ENCODE measurements at regions not wholly inside any gene's neighbourhood (a gene's known extent, or its start where the extent isn't known, plus 50 kb on each side); places are given as distances from the start of the nearest gene placed in this dataset.

- WGBS, 2 experiments (ENCODE audit: extremely low coverage in 1 of 2, insufficient coverage in 1 of 2, insufficient read length in 1 of 2, insufficient replicate concordance in 2 of 2, low coverage in 1 of 2, low lambda C conversion rate in 2 of 2, missing lambda C conversion rate in 1 of 2): 96% methylated on average over 2 of the region's 2 CpGs; no CpG with 5 or more reads in 1 of the 2 experiments
- POLR2A ChIA-PET (ENCODE audit: partially characterized antibody): no interaction called here
- H3K4me1 ChIP-seq (replicated peaks in 1 of 4; ENCODE audit: control insufficient read depth in 3 of 4, insufficient read depth in 4 of 4, low read length in 3 of 4): peaks cover 0 to 3% (median 2%) of the 10 kb centered on the region in 4 experiments; a peak in 4 of 7 replicates
- H4K20me1 ChIP-seq (replicated peaks in 1 of 2; ENCODE audit: control insufficient read depth in 1 of 2, insufficient read depth in 2 of 2, low read length in 2 of 2): no peaks in the 10 kb centered on the region
- no peak overlapping the region for H3K56ac ChIP-seq (replicated peaks; ENCODE audit: insufficient read length, low read depth, low read length)
- no peak overlapping the region for H4K91ac ChIP-seq (replicated peaks; ENCODE audit: insufficient read length, low read length)
- no peaks in the 10 kb centered on the region; the same call in 1 of the 2 replicates for H3K23me2 ChIP-seq (ENCODE audit: low read depth, low read length)
- no peak overlapping the region for H2BK5ac ChIP-seq (ENCODE audit: low read depth, low read length)
- DNase-seq (ENCODE audit: low read depth in 1 of 2, low spot score in 2 of 2): no peak
- H3K27me3 ChIP-seq (replicated peaks in 1 of 4; ENCODE audit: control insufficient read depth in 3 of 4, extremely low read depth in 1 of 4, insufficient read depth in 3 of 4, low read length in 3 of 4): no peaks in the 10 kb centered on the region
- no peaks in the 10 kb centered on the region for H3K36me3 ChIP-seq (ENCODE audit: control insufficient read depth in 2 of 4, insufficient read depth in 4 of 4, low read length in 3 of 4)
- no peak overlapping the region for H3K4ac ChIP-seq (replicated peaks; ENCODE audit: insufficient read length, low read depth, low read length)
- H3K4me3 ChIP-seq (ENCODE audit: extremely low read depth in 1 of 4, insufficient read depth in 2 of 4, low read depth in 3 of 4, low read length in 4 of 4): no peak overlapping the region
- FAIRE-seq: no peak
- no peak overlapping the region for H3K9ac ChIP-seq (replicated peaks in 1 of 4; ENCODE audit: extremely low read depth in 1 of 4, low read depth in 3 of 4, low read length in 3 of 4)
- no peak overlapping the region for H3K18ac ChIP-seq (ENCODE audit: extremely low read depth, low read length)
- H3K4me2 ChIP-seq (ENCODE audit: insufficient read depth in 1 of 2, low read depth in 2 of 2, low read length in 2 of 2): no peak overlapping the region
- H2AFZ ChIP-seq (ENCODE audit: low read length): no peak overlapping the region
- no peaks in the 10 kb centered on the region for H3K79me2 ChIP-seq (ENCODE audit: control insufficient read depth in 1 of 2, insufficient read depth in 2 of 2, low read length in 2 of 2)
- CTCF ChIA-PET (ENCODE audit: partially characterized antibody): interaction anchor here (0.9 to 1.3 kb wide), 3 partner anchors 16 to 157 kb away, joined by 3 to 4 read pairs (median 3); no protein-coding TSS in a partner anchor
- H3K9me3 ChIP-seq (ENCODE audit: insufficient read depth in 2 of 2, low read depth in 1 of 2, low read length in 1 of 2): no peaks in the 10 kb centered on the region
- H4K8ac ChIP-seq (ENCODE audit: extremely low read depth, insufficient read depth, low read length): no peak overlapping the region
- H2BK12ac ChIP-seq (ENCODE audit: low read depth, low read length): no peak overlapping the region
- H2BK20ac ChIP-seq (ENCODE audit: low read length): no peak overlapping the region
- H3K14ac ChIP-seq (ENCODE audit: insufficient read length): no peak overlapping the region
- no peak overlapping the region for H3K23ac ChIP-seq (ENCODE audit: insufficient read length)
- no peak overlapping the region for H4K5ac ChIP-seq (ENCODE audit: insufficient read length, low read depth, low read length)
- H3K27ac ChIP-seq (ENCODE audit: low read depth, low read length): no peak overlapping the region
- H2AK5ac ChIP-seq (ENCODE audit: low read depth, low read length): no peak overlapping the region
- H3K79me1 ChIP-seq (ENCODE audit: low read depth, low read length): no peaks in the 10 kb centered on the region
- no peak overlapping the region for H2BK120ac ChIP-seq (replicated peaks; ENCODE audit: low read depth, low read length)
- H2BK15ac ChIP-seq (ENCODE audit: low read length): no peak overlapping the region
- TF ChIP-seq GTF2F1 (IDR thresholded peaks at IDR 0.05; ENCODE audit: borderline replicate concordance, low read depth, low read length): no peak
- TF ChIP-seq TAF1 (IDR thresholded peaks at IDR 0.05; ENCODE audit: low read depth, low read length): no peak
- no peak for TF ChIP-seq RXRA (IDR thresholded peaks at IDR 0.05; ENCODE audit: insufficient read depth, low read depth, low read length)
- TF ChIP-seq CTCF (IDR thresholded peaks at IDR 0.05; ENCODE audit: control extremely low read depth in 1 of 3, insufficient read depth in 1 of 3, low read depth in 1 of 3, low read length in 3 of 3): no peak
- TF ChIP-seq CBX5 (IDR thresholded peaks at IDR 0.05; ENCODE audit: low read depth, low read length): no peak
- no peak for TF ChIP-seq CHD2 (IDR thresholded peaks at IDR 0.05; ENCODE audit: low read length)
- TF ChIP-seq CHD1 (IDR thresholded peaks at IDR 0.05; ENCODE audit: low read depth, low read length): no peak
- no peak for TF ChIP-seq POLR2A (IDR thresholded peaks at IDR 0.05; ENCODE audit: control extremely low read depth in 1 of 2, low read depth in 2 of 2, low read length in 2 of 2)
- no peak for TF ChIP-seq MAX (IDR thresholded peaks at IDR 0.05)
- TF ChIP-seq SRF (IDR thresholded peaks at IDR 0.05; ENCODE audit: low read depth, low read length): no peak
- TF ChIP-seq RNF2 (IDR thresholded peaks at IDR 0.05; ENCODE audit: borderline replicate concordance, low read depth, low read length, missing control alignments, poor library complexity, severe bottlenecking): no peak
- no peak for TF ChIP-seq HDAC2 (IDR thresholded peaks at IDR 0.05; ENCODE audit: borderline replicate concordance in 1 of 2, low read depth in 2 of 2, low read length in 2 of 2)
Measured at GRCh38 chr3:20346916-20347315, 160.9 kb upstream of the SGO1 start.
